ENCODE measurements at regions not wholly inside any gene's neighbourhood (a gene's known extent, or its start where the extent isn't known, plus 50 kb on each side); places are given as distances from the start of the nearest gene placed in this dataset.

GRCh38 chr1:5423109-5423508, 569.1 kb downstream of the NPHP4 start:
- intact Hi-C loops (cut with DNase I; ENCODE audit: low total_unique reads) = no loop called here
- Histone ChIP-seq H3K9me3 (no peaks in the 10 kb centered on the region), H3K27me3 (peaks cover 4 to 80% (median 20%) of the 10 kb centered on the region in 3 donors), H3K4me3 (no peak overlapping the region), H3K4me1 (no peaks in the 10 kb centered on the region), H3K36me3 (no peaks in the 10 kb centered on the region), H3K27ac (no peak overlapping the region)
- WGBS, 5 donors = 12 to 38% (median 17%) methylated on average over 6 to 10 of the region's 10 CpGs
- peak in 1 of 2 donors; percentile 54 for DNase-seq
- no peak for TF ChIP-seq EP300 (IDR thresholded peaks at IDR 0.05)
- no peak for TF ChIP-seq POLR2A (IDR thresholded peaks at IDR 0.05)
- no peak for TF ChIP-seq CTCF (IDR thresholded peaks at IDR 0.05)
- no peak for TF ChIP-seq POLR2AphosphoS5 (IDR thresholded peaks at IDR 0.05)

DNA sequence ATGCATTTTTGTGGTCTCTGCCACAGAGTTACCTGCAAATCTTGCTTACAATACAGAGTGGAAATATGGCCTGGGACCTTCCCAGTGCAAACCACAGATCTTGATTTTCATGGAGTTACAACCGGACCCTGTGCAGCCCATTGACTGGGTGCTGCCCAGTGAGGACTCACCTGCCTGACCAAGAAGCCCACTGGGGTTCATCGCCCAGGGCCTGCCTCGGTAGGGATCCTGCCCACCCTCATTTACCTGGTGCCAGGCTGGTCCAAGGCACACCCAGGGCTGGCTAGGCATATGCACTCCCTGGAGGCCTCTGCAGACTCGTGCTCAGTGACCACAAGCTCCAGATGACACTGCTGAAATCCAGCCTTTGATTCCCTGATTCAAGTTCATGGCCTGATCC, 572.7 kb downstream of the NPHP4 start:
- no peak overlapping the region for H3K4me3 ChIP-seq
- H3K27ac ChIP-seq = no peak overlapping the region
- H3K27me3 ChIP-seq = peaks cover 4 to 46% (median 14%) of the 10 kb centered on the region in 3 donors
- no peak for DNase-seq
- H3K36me3 ChIP-seq = no peaks in the 10 kb centered on the region
- H3K4me1 ChIP-seq = no peaks in the 10 kb centered on the region
- WGBS, 5 donors = 66 to 79% (median 75%) methylated on average over 4 of the region's 4 CpGs
- no peaks in the 10 kb centered on the region for H3K9me3 ChIP-seq
- intact Hi-C loops (cut with DNase I; ENCODE audit: low total_unique reads) = no loop called here
- no peak for TF ChIP-seq CTCF (IDR thresholded peaks at IDR 0.05)
- no peak for TF ChIP-seq POLR2A (IDR thresholded peaks at IDR 0.05)
- TF ChIP-seq POLR2AphosphoS5 (IDR thresholded peaks at IDR 0.05) = no peak
- TF ChIP-seq EP300 (IDR thresholded peaks at IDR 0.05) = no peak

DNA sequence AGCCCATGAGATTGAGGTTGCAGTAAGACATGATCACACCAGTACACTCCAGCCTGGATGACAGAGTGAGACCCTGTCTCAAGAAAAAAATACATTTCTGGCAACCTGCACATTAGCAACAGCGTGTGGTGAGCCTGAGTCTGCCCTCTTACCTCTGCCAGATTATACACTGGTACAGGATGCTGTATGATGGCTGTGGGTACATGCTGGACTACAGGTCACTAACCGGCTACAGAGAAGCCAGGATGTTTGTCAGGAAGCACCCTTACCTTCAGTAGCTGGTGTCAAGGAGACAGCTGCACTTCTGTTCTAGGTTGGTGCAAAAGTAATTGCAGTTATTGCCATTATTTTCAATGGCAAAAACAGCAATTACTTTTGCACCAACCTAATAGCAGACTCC, 575.7 kb downstream of the NPHP4 start:
- no peak overlapping the region for H3K4me3 ChIP-seq
- intact Hi-C loops (cut with DNase I; ENCODE audit: low total_unique reads) = no loop called here
- WGBS, 5 donors = 71 to 100% (median 82%) methylated on average over 2 of the region's 2 CpGs
- no peaks in the 10 kb centered on the region for H3K36me3 ChIP-seq
- no peaks in the 10 kb centered on the region for H3K9me3 ChIP-seq
- H3K27me3 ChIP-seq = peaks cover 0 to 16% (median 2%) of the 10 kb centered on the region in 3 donors
- no peak for TF ChIP-seq POLR2AphosphoS5 (IDR thresholded peaks at IDR 0.05)
- TF ChIP-seq CTCF (IDR thresholded peaks at IDR 0.05) = no peak
- no peak for TF ChIP-seq POLR2A (IDR thresholded peaks at IDR 0.05)
- no peak for TF ChIP-seq EP300 (IDR thresholded peaks at IDR 0.05)
- H3K27ac ChIP-seq = no peak overlapping the region
- no peaks in the 10 kb centered on the region for H3K4me1 ChIP-seq
- DNase-seq = no peak

GRCh38 chr1:5415606-5416005, 576.6 kb downstream of the NPHP4 start:
- Histone ChIP-seq H3K36me3 (no peaks in the 10 kb centered on the region), H3K4me3 (no peak overlapping the region), H3K9me3 (no peaks in the 10 kb centered on the region), H3K4me1 (no peaks in the 10 kb centered on the region), H3K27ac (no peak overlapping the region), H3K27me3 (peaks cover 0 to 7% (median 0%) of the 10 kb centered on the region in 3 donors)
- no peak for DNase-seq
- WGBS, 5 donors = 70 to 85% (median 77%) methylated on average over 7 of the region's 7 CpGs
- intact Hi-C loops (cut with DNase I; ENCODE audit: low total_unique reads) = no loop called here
- TF ChIP-seq EP300 (IDR thresholded peaks at IDR 0.05) = no peak
- no peak for TF ChIP-seq POLR2AphosphoS5 (IDR thresholded peaks at IDR 0.05)
- TF ChIP-seq POLR2A (IDR thresholded peaks at IDR 0.05) = no peak

GRCh38 chr1:5410652-5411051, 581.6 kb downstream of the NPHP4 start:
- Histone ChIP-seq H3K27me3 (peaks cover 0 to 21% (median 0%) of the 10 kb centered on the region in 3 donors), H3K36me3 (no peaks in the 10 kb centered on the region), H3K4me1 (no peaks in the 10 kb centered on the region), H3K4me3 (no peak overlapping the region), H3K9me3 (no peaks in the 10 kb centered on the region), H3K27ac (no peak overlapping the region)
- intact Hi-C loops (cut with DNase I; ENCODE audit: low total_unique reads) = no loop called here
- 60 to 81% (median 67%) methylated on average over 4 of the region's 4 CpGs for WGBS, 5 donors
- no peak for TF ChIP-seq POLR2AphosphoS5 (IDR thresholded peaks at IDR 0.05)
- no peak for TF ChIP-seq EP300 (IDR thresholded peaks at IDR 0.05)
- TF ChIP-seq CTCF (IDR thresholded peaks at IDR 0.05) = no peak
- no peak for TF ChIP-seq POLR2A (IDR thresholded peaks at IDR 0.05)
- DNase-seq = no peak
